NCI-H524 (cell line): ENCODE measurements at regions not wholly inside any gene's neighbourhood (a gene's known extent, or its start where the extent isn't known, plus 50 kb on each side); places are given as distances from the start of the nearest gene placed in this dataset.

Experiments
- DNase-seq, 2 experiments: peaks; one replicate each; lab custom pipeline; 2025; lab: John Stamatoyannopoulos, UW

GRCh38 chr2:163834841-163835240 lies 99.0 kb upstream of the FIGN start:
- no peak for DNase-seq

- DNase-seq: no peak
Measured at GRCh38 chr2:163834221-163834620, 98.4 kb upstream of the FIGN start.

GRCh38 chr2:163828771-163829170 lies 93.0 kb upstream of the FIGN start:
- no peak for DNase-seq

GRCh38 chr2:163822033-163822432 lies 86.2 kb upstream of the FIGN start:
- DNase-seq: no peak

GRCh38 chr2:163812926-163813520 lies 77.2 kb upstream of the FIGN start:
- DNase-seq: no peak

- peak in 1 of 2 experiments; percentile 38 for DNase-seq
Measured at GRCh38 chr2:163808406-163808805, 72.6 kb upstream of the FIGN start.

- no peak for DNase-seq
Measured at GRCh38 chr2:163802284-163802683, 66.5 kb upstream of the FIGN start.

GRCh38 chr2:163801486-163801885 lies 65.7 kb upstream of the FIGN start:
- no peak for DNase-seq

GRCh38 chr2:163800951-163801381 lies 65.2 kb upstream of the FIGN start:
- peak in 1 of 2 experiments; percentile 31 for DNase-seq

- no peak for DNase-seq
Measured at GRCh38 chr2:163799807-163800206, 64.0 kb upstream of the FIGN start.

- DNase-seq: no peak
Measured at GRCh38 chr2:163794635-163795034, 58.8 kb upstream of the FIGN start.
